ENCODE measurements at regions not wholly inside any gene's neighbourhood (a gene's known extent, or its start where the extent isn't known, plus 50 kb on each side); places are given as distances from the start of the nearest gene placed in this dataset.

DNA sequence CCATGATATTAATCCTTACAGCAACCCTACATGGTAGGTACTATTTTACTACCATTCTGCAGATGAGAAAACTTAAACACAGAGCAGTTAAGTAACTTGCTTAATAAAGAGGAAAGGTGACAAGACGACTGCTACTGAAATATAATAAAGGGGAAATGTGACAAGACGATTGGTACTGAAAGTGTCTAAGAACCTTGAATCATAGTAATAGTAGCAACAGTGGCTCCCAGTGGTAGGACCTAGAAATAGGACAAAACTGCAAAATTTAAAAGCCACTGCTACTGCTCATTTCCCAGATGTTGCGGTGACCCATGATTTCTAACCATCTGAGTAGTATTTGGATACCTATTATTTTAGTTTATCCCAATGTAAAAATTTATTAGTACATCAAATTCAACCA lies 89.5 kb downstream of the TASL start:
- TF ChIP-seq FOSL1 (IDR thresholded peaks at IDR 0.05; ENCODE audit: low read depth), result no peak
- TF ChIP-seq CBX3 (IDR thresholded peaks at IDR 0.05; ENCODE audit: low read depth), result no peak
- TF ChIP-seq SIN3A (IDR thresholded peaks at IDR 0.05; ENCODE audit: low read depth), result no peak
- no peak for TF ChIP-seq SRF (IDR thresholded peaks at IDR 0.05; ENCODE audit: low read depth)
- TF ChIP-seq REST (IDR thresholded peaks at IDR 0.05; ENCODE audit: low read depth), result no peak
- TF ChIP-seq RAD21 (IDR thresholded peaks at IDR 0.05; ENCODE audit: low read depth), result peak; percentile 52
- no peak for TF ChIP-seq ZNF274 (IDR thresholded peaks at IDR 0.05; ENCODE audit: low read depth, low read length)
- TF ChIP-seq, protein P1, sequence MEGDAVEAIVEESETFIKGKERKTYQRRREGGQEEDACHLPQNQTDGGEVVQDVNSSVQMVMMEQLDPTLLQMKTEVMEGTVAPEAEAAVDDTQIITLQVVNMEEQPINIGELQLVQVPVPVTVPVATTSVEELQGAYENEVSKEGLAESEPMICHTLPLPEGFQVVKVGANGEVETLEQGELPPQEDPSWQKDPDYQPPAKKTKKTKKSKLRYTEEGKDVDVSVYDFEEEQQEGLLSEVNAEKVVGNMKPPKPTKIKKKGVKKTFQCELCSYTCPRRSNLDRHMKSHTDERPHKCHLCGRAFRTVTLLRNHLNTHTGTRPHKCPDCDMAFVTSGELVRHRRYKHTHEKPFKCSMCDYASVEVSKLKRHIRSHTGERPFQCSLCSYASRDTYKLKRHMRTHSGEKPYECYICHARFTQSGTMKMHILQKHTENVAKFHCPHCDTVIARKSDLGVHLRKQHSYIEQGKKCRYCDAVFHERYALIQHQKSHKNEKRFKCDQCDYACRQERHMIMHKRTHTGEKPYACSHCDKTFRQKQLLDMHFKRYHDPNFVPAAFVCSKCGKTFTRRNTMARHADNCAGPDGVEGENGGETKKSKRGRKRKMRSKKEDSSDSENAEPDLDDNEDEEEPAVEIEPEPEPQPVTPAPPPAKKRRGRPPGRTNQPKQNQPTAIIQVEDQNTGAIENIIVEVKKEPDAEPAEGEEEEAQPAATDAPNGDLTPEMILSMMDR (IDR thresholded peaks at IDR 0.05 in 2 of 3, conservative IDR thresholded peaks at IDR 0.05 in 1 of 3; ENCODE audit: borderline replicate concordance in 1 of 3, insufficient read depth in 1 of 3, low read depth in 2 of 3, low read length in 2 of 3), result peak; percentile 16 to 39 (median 27); a peak in 3 of 6 replicates
- no peak for TF ChIP-seq EGR1 (IDR thresholded peaks at IDR 0.05; ENCODE audit: low read depth)
- TF ChIP-seq YY1 (IDR thresholded peaks at IDR 0.05; ENCODE audit: extremely low read depth, insufficient replicate concordance, low read depth, low read length), result no peak
- no peak for TF ChIP-seq EZH2phosphoT487 (IDR thresholded peaks at IDR 0.05; ENCODE audit: borderline replicate concordance)
- TF ChIP-seq TCF7L2 (IDR thresholded peaks at IDR 0.05; ENCODE audit: borderline replicate concordance, extremely low read depth, insufficient read depth, insufficient read length), result no peak
- ChIA-PET CTCF (no interaction called here), POLR2A (no interaction called here), RAD21 (ENCODE audit: low non-redundant PET in 1 of 2, low total read pairs in 2 of 2, uncharacterized antibody in 2 of 2, unreplicated experiment in 2 of 2) (no interaction called here)
- BruUV-seq (replicated peaks), result no TSS peak
- DNase-seq (ENCODE audit: low read depth, low spot score), result peak; percentile 4
- peak; percentile 54; the same call in 1 of the 2 replicates for ATAC-seq
- Histone ChIP-seq H3K27ac (ENCODE audit: low read depth, low read length) (no peak overlapping the region), H2AFZ (ENCODE audit: low read depth, low read length, poor library complexity, severe bottlenecking) (no peak overlapping the region), H3K4me1 (ENCODE audit: control insufficient read depth in 1 of 2, insufficient read depth in 2 of 2, low read length in 2 of 2) (no peaks in the 10 kb centered on the region), H3K27me3 (ENCODE audit: insufficient read depth, low read length) (no peaks in the 10 kb centered on the region), H3K4me3 (replicated peaks in 1 of 2; ENCODE audit: low read depth in 1 of 2, low read length in 2 of 2) (no peak overlapping the region), H3K9me2 (ENCODE audit: insufficient read depth) (no peaks in the 10 kb centered on the region), H4K20me1 (ENCODE audit: insufficient read depth) (no peaks in the 10 kb centered on the region), H3K4me2 (ENCODE audit: low read length) (no peak overlapping the region), H3K9me3 (ENCODE audit: control insufficient read depth in 1 of 2, insufficient read depth in 1 of 2, low read depth in 1 of 2, low read length in 2 of 2) (no peaks in the 10 kb centered on the region), H3K9ac (ENCODE audit: low read length) (no peak overlapping the region), H3K36me3 (ENCODE audit: control insufficient read depth in 1 of 2, insufficient read depth in 2 of 2, low read length in 2 of 2) (no peaks in the 10 kb centered on the region), H3K79me2 (ENCODE audit: insufficient read depth, low read length) (no peaks in the 10 kb centered on the region)
- intact Hi-C loops (cut with micrococcal nuclease), result loop anchor here (2.0 kb wide), 2 partner anchors 145 to 345 kb away; no protein-coding TSS in a partner anchor
